KG1 (cell line): ENCODE measurements at regions not wholly inside any gene's neighbourhood (a gene's known extent, or its start where the extent isn't known, plus 50 kb on each side); places are given as distances from the start of the nearest gene placed in this dataset.
"Not testable (repeated sequence)": the region's sequence is repeated elsewhere in the genome, so short reads cannot be mapped to it uniquely, and the experiment has no call there.

Experiments
- DNase-seq: peaks from one replicate; lab custom pipeline; 2025; lab: John Stamatoyannopoulos, UW

- no peak for DNase-seq
Observed at GRCh38 chr12:89880690-89881350, 172.2 kb upstream of the ATP2B1 start.

- no peak for DNase-seq
Observed at GRCh38 chr12:89879766-89880165, 171.1 kb upstream of the ATP2B1 start.

GRCh38 chr12:89878950-89879349 is 170.3 kb upstream of the ATP2B1 start:
- no peak for DNase-seq

GRCh38 chr12:89878327-89878726 is 169.7 kb upstream of the ATP2B1 start:
- no peak for DNase-seq

GRCh38 chr12:89877671-89878070 is 169.0 kb upstream of the ATP2B1 start:
- no peak for DNase-seq

- DNase-seq = no peak
Observed at GRCh38 chr12:89877136-89877535, 168.5 kb upstream of the ATP2B1 start.

GRCh38 chr12:89875809-89876208 is 167.2 kb upstream of the ATP2B1 start:
- DNase-seq = no peak

- DNase-seq = no peak
Observed at GRCh38 chr12:89875225-89875624, 166.6 kb upstream of the ATP2B1 start.

- no peak for DNase-seq
Observed at GRCh38 chr12:89874146-89874545, 165.5 kb upstream of the ATP2B1 start.

- DNase-seq = no peak
Observed at GRCh38 chr12:89873745-89874144, 165.1 kb upstream of the ATP2B1 start.

GRCh38 chr12:89872922-89873630 is 164.4 kb upstream of the ATP2B1 start:
- DNase-seq = no peak

GRCh38 chr12:89870413-89871184 is 162.0 kb upstream of the ATP2B1 start:
- DNase-seq = no peak

GRCh38 chr12:89867611-89868010 is 159.0 kb upstream of the ATP2B1 start:
- not testable (repeated sequence) for DNase-seq

GRCh38 chr12:89864411-89864810 is 155.8 kb upstream of the ATP2B1 start:
- DNase-seq = no peak

GRCh38 chr12:89863968-89864367 is 155.3 kb upstream of the ATP2B1 start:
- peak; percentile 26 for DNase-seq

GRCh38 chr12:89863493-89863938 is 154.9 kb upstream of the ATP2B1 start:
- DNase-seq = no peak

GRCh38 chr12:89862511-89863445 is 154.1 kb upstream of the ATP2B1 start:
- DNase-seq = peak; percentile 25

GRCh38 chr12:89861086-89861485 is 152.4 kb upstream of the ATP2B1 start:
- no peak for DNase-seq

GRCh38 chr12:89859508-89860220 is 151.0 kb upstream of the ATP2B1 start:
- DNase-seq = no peak

- no peak for DNase-seq
Observed at GRCh38 chr12:89858718-89859117, 150.1 kb upstream of the ATP2B1 start.

- DNase-seq = no peak
Observed at GRCh38 chr12:89857652-89858274, 149.1 kb upstream of the ATP2B1 start.
